Type B pancreatic cell (in vitro differentiated cells): ENCODE measurements at regions not wholly inside any gene's neighbourhood (a gene's known extent, or its start where the extent isn't known, plus 50 kb on each side); places are given as distances from the start of the nearest gene placed in this dataset.

Experiments
- DNase-seq: peaks from one replicate; pipeline ENCODE4 v3.0.0; 2021; ENCODE audit warnings: mixed read lengths; ENCODE audit not compliant: unreplicated experiment; ENCODE audit errors: extremely low spot score
- H3K27ac Mint-ChIP-seq: 2 replicates; pipeline ENCODE4 v1.8.0; 2021; ENCODE audit warnings: mild to moderate bottlenecking, mixed read lengths
- H3K27me3 Mint-ChIP-seq: 2 replicates; pipeline ENCODE4 v1.8.0; 2021; ENCODE audit warnings: mixed read lengths
- H3K36me3 Mint-ChIP-seq: 2 replicates; pipeline ENCODE4 v1.8.0; 2021; ENCODE audit warnings: mixed read lengths
- H3K4me1 Mint-ChIP-seq: one replicate; pipeline ENCODE4 v1.8.0; 2021; ENCODE audit warnings: mixed read lengths; ENCODE audit not compliant: unreplicated experiment
- H3K4me3 Mint-ChIP-seq: 2 replicates; pipeline ENCODE4 v1.8.0; 2021; ENCODE audit warnings: mild to moderate bottlenecking, mixed read lengths
- H3K9me3 Mint-ChIP-seq: 2 replicates; pipeline ENCODE4 v1.8.0; 2021; ENCODE audit warnings: mixed read lengths
- TF ChIP-seq, protein P1 (sequence below): fragments of 200-600 bp; sonication (generic); conservative IDR thresholded peaks from 2 replicates; pipeline ENCODE4 v1.5.0; 2021; ENCODE audit warnings: antibody characterized with exemption, mild to moderate bottlenecking

DNA sequence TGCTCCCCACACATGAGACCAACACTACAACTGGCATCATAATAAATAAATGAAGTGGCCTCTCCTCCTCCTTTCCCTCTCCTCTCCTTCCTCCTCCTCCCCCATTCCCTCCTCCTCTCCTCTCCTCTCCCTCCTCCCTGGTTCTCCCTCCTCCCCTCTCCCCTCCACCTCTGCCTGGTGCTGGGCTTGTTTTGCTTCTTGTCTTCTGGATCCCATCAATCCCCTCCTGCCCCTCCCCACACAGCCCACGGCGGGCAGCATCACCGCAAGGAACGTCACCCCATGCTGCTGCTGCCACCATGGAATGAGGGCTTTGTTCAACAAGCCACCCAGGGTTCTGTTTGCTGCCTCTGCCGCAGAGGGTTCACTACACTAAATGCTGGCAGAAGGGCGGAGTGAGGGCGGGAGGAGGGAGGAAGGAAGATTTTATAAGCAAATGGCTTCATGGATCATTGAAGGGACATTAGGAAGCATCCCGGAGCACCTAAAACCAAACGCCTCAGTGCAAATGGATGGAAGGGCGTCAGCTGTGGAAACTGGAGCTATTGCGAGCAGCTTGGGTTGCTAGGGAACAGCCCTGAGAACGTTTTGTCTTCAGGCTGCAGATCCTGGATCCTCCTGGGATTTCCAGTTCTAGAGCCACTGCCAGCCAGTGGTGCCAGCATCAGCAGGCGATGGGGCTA lies 379.7 kb upstream of the ZMIZ1 start:
- H3K27me3 Mint-ChIP-seq = no peaks in the 10 kb centered on the region
- H3K27ac Mint-ChIP-seq = peak overlapping the region; percentile 45
- no peak for DNase-seq
- no peaks in the 10 kb centered on the region for H3K36me3 Mint-ChIP-seq
- H3K9me3 Mint-ChIP-seq = no peaks in the 10 kb centered on the region
- TF ChIP-seq, protein P1, sequence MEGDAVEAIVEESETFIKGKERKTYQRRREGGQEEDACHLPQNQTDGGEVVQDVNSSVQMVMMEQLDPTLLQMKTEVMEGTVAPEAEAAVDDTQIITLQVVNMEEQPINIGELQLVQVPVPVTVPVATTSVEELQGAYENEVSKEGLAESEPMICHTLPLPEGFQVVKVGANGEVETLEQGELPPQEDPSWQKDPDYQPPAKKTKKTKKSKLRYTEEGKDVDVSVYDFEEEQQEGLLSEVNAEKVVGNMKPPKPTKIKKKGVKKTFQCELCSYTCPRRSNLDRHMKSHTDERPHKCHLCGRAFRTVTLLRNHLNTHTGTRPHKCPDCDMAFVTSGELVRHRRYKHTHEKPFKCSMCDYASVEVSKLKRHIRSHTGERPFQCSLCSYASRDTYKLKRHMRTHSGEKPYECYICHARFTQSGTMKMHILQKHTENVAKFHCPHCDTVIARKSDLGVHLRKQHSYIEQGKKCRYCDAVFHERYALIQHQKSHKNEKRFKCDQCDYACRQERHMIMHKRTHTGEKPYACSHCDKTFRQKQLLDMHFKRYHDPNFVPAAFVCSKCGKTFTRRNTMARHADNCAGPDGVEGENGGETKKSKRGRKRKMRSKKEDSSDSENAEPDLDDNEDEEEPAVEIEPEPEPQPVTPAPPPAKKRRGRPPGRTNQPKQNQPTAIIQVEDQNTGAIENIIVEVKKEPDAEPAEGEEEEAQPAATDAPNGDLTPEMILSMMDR = no peak
- peaks cover 57% of the 10 kb centered on the region for H3K4me1 Mint-ChIP-seq
- H3K4me3 Mint-ChIP-seq = peak overlapping the region; percentile 28

DNA sequence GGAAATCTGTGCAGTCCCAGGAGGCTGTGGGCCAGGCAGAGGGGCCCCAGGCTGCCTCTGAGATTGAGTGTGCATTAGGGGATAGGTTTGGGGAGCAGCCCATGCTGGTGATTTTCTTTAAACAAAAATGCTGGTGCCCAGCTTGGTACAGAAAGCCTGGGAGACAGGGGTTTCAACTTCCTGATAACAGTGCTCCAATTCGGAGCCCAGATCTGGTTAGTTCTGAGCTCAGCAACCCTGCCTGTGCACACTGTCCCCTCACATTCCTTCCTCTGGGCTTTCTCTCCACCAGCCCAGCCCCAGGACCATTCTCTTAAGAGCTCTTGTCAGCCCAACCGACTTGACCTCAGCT lies 379.2 kb upstream of the ZMIZ1 start:
- no peak overlapping the region for H3K27ac Mint-ChIP-seq
- no peaks in the 10 kb centered on the region for H3K9me3 Mint-ChIP-seq
- DNase-seq = no peak
- TF ChIP-seq, protein P1 = no peak
- H3K4me1 Mint-ChIP-seq = peaks cover 52% of the 10 kb centered on the region
- no peak overlapping the region for H3K4me3 Mint-ChIP-seq
- H3K27me3 Mint-ChIP-seq = no peaks in the 10 kb centered on the region
- H3K36me3 Mint-ChIP-seq = no peaks in the 10 kb centered on the region

DNA sequence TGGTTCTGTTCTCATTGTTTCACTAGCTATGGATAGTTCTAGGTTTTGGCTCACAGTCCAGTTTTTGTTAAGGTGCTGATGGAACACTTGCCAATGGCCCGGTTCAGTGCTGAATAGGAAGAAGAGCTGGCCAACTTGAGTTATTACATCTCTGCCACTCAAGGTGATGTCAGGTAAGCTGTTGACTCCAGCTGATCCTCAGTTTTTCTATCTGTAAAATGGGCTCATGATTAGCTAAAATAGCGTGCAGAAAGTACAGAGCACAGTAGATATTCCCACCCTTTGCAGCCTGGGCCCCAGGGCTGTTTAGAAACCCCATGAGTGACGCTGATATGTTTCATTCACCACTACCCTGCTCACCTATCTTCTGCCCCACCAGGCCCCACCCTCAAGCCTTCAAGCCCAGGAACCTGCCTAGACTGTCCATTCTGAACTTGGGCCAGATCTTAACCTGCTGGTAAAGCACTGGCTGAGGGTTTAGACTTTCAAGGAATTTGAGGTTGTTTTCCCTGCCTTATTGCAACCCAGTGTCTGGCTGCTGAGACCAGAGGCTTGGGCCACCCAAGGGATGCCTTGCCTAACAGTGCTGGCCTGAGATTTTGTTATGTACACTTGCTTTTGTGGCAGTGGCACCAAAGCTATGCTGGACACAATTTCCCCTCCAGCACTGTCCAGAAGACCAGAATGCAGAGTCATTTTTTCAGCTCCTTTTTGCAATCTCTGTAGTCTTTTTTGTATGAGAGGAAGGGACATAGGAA lies 378.2 kb upstream of the ZMIZ1 start:
- H3K4me1 Mint-ChIP-seq = peaks cover 43% of the 10 kb centered on the region

DNA sequence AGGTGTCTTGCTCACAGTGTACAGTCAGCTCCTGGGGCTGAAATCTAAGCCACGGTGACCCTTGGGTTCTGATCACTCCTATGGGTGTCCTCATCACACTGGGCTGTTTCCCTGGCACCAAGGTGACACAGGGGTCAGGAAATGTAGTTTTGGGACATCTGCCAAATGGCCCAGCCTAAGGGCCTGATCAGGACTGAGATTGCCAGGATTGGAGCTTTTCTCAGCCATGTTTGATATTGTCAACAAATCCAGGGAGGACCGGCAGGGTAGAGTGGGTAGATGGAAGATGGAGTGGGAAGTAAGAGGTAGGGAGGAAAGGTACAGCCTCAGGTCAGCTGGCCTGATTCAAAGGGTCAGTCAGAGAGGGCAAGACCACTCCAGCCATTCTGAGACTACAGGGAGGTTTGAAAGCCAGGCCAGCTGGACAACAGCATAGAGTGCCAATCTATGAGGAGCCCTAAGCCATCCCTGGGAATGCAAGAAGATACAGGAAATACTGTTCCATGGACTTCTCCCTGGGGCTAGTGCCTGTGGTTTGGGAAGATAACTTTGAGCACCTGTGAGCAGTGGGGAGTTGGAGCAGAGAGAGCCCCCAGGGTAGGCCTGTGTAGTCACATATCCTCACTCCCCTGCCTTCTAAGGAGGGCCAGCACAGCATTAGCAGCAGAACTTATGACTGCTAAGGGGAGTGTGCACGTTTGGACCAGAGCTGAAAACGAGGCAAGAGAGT lies 377.3 kb upstream of the ZMIZ1 start:
- Mint-ChIP-seq H3K36me3 (no peaks in the 10 kb centered on the region), H3K4me1 (peaks cover 35% of the 10 kb centered on the region), H3K4me3 (no peak overlapping the region), H3K27ac (no peak overlapping the region), H3K27me3 (no peaks in the 10 kb centered on the region), H3K9me3 (no peaks in the 10 kb centered on the region)
- TF ChIP-seq, protein P1 = no peak
- DNase-seq = no peak

More for the DNA sequence above, 378.2 kb upstream of the ZMIZ1 start:
- H3K27ac Mint-ChIP-seq = no peak overlapping the region
- no peaks in the 10 kb centered on the region for H3K27me3 Mint-ChIP-seq
- no peak overlapping the region for H3K4me3 Mint-ChIP-seq
- TF ChIP-seq, protein P1 = no peak
- no peaks in the 10 kb centered on the region for H3K36me3 Mint-ChIP-seq
- no peaks in the 10 kb centered on the region for H3K9me3 Mint-ChIP-seq
- DNase-seq = peak; percentile 22

DNA sequence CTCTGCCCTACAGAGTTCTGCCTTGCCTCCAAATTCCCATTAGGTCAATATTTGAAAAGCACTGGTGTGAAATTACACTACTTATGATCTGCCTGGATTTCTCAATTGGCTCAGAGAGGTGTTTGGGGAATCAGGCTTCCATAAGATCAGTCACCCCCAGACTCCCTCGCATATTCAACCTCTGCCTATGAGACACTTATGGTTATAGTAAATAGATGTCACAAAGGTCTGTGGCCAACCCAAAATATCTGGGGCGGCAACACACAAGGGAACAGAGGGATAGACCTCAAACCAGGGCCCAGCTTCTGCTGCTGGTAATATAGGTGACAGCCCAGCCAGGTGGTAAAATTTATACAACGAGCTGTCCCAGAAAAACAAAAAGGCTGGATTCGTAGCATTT lies 376.7 kb upstream of the ZMIZ1 start:
- DNase-seq = no peak
- Mint-ChIP-seq H3K4me3 (no peak overlapping the region), H3K36me3 (no peaks in the 10 kb centered on the region), H3K4me1 (peaks cover 33% of the 10 kb centered on the region), H3K9me3 (no peaks in the 10 kb centered on the region), H3K27ac (no peak overlapping the region), H3K27me3 (no peaks in the 10 kb centered on the region)
- TF ChIP-seq, protein P1 = no peak
